ENCODE measurements at regions not wholly inside any gene's neighbourhood (a gene's known extent, or its start where the extent isn't known, plus 50 kb on each side); places are given as distances from the start of the nearest gene placed in this dataset.

GRCh38 chr2:104177179-104177578, 676.7 kb upstream of the POU3F3 start:
- no peak for DNase-seq (ENCODE audit: extremely low read depth, low read depth)

GRCh38 chr2:104179644-104180043, 674.3 kb upstream of the POU3F3 start:
- no peak for TF ChIP-seq CTCF (IDR thresholded peaks at IDR 0.05; ENCODE audit: low read depth, low read length)
- DNase-seq (ENCODE audit: extremely low read depth, low read depth): no peak

More at GRCh38 chr2:104177179-104177578, 676.7 kb upstream of the POU3F3 start:
- TF ChIP-seq CTCF (IDR thresholded peaks at IDR 0.05; ENCODE audit: low read depth, low read length): no peak

GRCh38 chr2:104200533-104201168, 653.3 kb upstream of the POU3F3 start:
- TF ChIP-seq CTCF (IDR thresholded peaks at IDR 0.05; ENCODE audit: low read depth, low read length): no peak
- no peak for DNase-seq (ENCODE audit: extremely low read depth, low read depth)

GRCh38 chr2:104213758-104214157, 640.2 kb upstream of the POU3F3 start:
- no peak for TF ChIP-seq CTCF (IDR thresholded peaks at IDR 0.05; ENCODE audit: low read depth, low read length)
- DNase-seq (ENCODE audit: extremely low read depth, low read depth): no peak

- DNase-seq (ENCODE audit: extremely low read depth, low read depth): no peak
- TF ChIP-seq CTCF (IDR thresholded peaks at IDR 0.05; ENCODE audit: low read depth, low read length): no peak
These were observed 638.4 kb upstream of the POU3F3 start for GRCh38 chr2:104215269-104216161.

- DNase-seq (ENCODE audit: extremely low read depth, low read depth): no peak
- TF ChIP-seq CTCF (IDR thresholded peaks at IDR 0.05; ENCODE audit: low read depth, low read length): no peak
These were observed 620.3 kb upstream of the POU3F3 start for GRCh38 chr2:104233591-104233990.

- no peak for TF ChIP-seq CTCF (IDR thresholded peaks at IDR 0.05; ENCODE audit: low read depth, low read length)
- DNase-seq (ENCODE audit: extremely low read depth, low read depth): no peak
These were observed 617.4 kb upstream of the POU3F3 start for GRCh38 chr2:104236491-104236890.
